CD4-positive, alpha-beta T cell treated with Interleukin-21 for 1 hour (primary cell): ENCODE measurements at regions not wholly inside any gene's neighbourhood (a gene's known extent, or its start where the extent isn't known, plus 50 kb on each side); places are given as distances from the start of the nearest gene placed in this dataset.
"Not testable (repeated sequence)": the region's sequence is repeated elsewhere in the genome, so short reads cannot be mapped to it uniquely, and the experiment has no call there.

Experiments
- DNase-seq: peaks from one replicate; pipeline ENCODE4 v3.0.0-alpha.2; 2020

DNA sequence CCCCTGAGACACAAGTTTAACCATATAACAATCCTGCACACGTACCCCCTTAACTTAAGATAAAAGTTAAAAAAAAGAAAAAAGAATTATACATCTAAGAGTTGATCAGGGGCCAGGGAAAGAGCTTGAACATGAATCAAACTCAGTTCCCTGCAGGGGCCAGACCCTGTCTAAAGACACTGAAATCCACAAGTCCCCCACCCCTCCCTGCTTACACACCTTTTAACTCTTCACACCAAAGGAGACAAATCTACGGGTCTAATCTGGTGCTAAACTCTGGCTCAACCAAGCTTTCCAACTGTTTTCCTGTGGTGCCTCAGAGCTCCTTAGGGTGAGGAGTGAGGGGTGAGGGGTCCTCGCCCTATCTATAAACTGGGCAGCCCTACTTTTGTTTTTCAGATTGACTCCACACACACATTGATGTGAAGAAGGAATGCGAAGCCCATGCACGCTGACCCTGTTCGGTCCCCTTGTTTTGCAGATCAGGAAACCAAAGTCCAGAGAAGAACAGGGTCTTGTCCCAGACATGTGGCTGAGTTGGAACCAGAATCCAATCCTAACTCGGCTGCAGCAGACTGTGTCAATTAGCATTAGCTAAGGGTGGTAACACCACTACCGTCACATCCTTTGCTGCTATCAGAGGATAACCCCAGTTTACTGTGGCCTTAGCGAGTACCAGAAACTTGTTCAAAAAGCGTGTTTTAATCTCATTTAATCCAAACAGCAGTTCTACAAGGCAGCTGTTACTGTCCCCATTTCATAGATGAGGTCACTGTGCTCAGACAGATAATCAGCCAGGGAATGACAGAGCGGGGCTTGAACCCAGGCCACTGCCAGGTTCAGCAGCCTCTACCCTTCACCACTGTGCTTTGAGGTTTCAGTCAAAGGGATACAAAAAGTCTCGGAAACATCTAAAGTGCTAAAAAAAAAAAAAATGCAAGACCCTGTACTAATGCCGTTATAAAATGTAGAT lies 145.2 kb upstream of the SYT13 start:
- DNase-seq = no peak

DNA sequence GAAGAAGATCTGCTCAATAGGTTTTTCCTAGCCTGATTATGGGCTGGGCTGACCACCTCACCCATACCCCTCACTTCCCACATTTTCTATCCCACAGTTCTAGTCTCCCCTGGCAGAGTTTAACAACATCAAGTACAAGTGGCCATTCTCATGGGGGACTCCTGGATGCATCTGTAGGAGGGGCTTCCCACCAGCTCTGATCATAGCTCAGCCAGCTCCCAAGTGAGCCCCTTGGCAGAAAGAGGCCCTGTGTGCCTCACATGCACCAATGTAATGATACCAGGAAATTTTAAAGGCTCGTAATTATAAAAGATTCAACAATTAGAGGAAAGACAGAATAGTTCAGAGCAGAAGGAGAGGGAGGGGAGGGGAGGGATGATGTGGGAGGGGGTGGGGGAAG lies 144.2 kb upstream of the SYT13 start:
- no peak for DNase-seq

DNA sequence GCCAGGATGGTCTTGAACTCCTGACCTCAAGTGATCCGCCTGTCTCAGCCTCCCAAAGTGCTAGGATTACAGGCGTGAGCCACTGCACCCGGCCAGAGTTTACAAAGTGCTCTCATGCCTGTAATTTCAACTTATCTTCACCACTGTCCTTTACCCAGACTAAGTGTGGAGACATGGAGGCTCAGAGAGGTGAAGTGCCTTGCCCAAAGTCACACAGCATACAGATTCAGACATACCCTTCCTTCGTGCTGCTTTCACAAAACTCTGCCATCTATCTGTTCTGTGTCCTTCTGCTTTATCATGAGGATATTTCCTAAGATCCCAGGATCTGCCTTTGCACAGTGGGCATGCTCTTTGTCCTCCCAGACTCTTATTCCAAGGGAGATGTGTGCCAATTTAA lies 143.6 kb upstream of the SYT13 start:
- DNase-seq = no peak

DNA sequence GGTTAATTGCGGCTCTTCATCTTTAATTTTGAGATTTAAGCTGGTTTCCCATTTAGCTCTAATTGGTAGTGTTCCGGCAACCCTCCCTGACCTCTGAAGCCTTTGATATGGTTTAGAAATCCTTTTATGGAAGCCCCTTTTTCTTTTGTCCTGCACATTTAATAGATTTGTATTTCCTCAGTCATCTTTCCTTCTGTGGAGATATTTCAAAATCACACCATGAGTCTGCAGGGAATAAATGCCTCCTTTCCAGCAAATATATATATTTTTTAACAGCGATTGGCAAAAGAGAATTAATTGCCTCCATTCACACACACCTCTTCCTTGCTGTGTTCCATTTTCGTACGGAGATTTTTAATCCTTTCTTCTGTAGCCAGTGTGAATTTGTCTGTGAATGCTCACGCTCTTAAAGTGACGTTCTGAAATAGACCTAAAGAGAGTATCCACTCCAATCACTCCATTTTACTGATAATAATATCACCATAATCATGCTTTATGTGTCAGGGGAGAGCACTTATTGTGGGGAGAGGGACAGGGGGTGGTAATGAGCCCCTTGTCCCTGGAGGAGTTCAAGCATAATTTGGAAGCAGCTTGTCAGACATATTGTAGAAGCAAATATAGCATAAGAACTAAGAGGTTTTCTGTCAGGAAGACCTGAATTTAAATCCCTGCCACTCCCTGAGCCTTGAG lies 142.5 kb upstream of the SYT13 start:
- no peak for DNase-seq

DNA sequence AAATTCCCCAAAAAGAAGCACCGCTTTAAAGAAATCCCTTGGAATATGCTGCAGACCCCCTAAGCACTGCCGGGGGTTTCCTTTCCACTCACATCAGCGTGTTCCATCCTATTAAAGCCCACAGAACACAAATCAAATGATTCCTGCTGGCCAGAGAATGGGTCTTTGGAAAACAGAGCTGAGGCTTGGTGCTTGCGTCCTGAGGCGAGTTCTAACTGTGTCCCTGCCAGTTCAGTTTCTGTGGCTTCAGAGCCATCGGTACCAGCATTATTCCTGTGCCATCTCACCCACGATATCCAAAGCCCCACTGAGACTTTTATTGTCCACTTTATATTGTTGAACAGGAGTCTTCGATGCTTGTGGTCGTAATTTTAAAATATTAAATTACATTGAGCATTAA lies 142.0 kb upstream of the SYT13 start:
- no peak for DNase-seq

DNA sequence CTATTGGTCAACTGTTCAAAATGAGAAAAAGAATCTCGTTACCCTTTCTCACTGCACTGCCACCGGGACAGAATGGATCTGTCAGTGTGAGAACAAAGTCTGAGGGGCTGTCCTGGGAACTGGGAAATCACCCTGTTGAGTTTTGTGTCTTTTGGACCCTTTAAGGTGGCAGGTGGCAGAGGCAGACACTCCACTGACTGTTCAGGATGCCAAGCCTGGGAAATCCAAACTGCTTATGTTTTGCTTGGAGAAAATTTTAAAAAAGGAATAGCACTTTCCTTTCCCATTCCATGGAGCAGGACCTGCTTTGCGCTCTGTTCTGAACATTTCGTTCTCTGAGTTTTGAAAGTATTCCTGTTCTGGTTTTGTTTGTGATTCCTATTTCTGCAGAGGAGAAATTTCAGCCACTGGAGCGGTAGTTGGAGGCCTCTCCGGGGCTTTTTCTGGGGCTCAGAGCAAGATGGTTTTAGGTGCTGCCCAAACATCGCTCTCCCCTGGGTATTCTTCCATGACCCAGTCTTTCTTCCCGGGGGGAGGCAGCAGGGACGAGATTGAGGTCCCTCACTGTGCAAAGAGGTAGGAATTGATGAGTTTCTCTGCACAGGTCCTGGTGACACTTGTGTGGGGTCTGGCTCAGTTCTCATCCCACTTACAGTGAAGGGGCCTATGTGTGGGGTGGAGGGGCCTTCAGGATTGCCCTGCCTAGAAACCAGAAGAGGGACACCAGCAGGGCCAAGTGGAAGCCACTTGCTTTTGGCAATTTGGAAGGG lies 138.5 kb upstream of the SYT13 start:
- no peak for DNase-seq

DNA sequence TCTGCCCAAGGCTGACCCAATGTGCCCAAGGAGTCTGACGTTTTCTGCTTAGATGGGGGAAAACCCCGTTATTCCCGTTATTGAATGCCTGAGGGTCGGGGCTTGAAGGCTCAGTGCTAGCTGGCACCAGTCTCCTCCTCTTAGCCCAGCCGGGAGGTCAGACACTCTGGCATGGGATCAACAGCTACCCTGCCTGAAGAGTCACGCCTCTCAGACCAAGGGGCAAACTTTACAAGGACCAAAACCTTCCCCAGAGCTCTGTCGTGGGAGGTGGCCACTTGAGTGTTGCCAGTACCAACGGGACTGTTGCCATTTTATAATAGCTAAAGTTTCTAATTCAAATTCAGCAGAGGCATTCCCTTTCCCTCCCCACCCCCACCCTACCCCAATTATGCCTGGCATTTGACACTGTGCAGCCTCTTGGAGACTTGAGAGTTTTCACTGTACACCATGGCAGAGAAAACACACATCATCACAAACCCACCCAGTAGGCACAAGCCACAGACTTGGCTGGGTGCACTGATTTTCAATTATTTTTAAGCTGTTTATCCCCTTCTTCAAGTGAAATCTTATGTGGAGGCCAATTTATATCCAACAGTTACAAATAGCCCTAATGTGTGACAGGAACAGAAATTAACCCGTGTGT lies 137.5 kb upstream of the SYT13 start:
- no peak for DNase-seq

DNA sequence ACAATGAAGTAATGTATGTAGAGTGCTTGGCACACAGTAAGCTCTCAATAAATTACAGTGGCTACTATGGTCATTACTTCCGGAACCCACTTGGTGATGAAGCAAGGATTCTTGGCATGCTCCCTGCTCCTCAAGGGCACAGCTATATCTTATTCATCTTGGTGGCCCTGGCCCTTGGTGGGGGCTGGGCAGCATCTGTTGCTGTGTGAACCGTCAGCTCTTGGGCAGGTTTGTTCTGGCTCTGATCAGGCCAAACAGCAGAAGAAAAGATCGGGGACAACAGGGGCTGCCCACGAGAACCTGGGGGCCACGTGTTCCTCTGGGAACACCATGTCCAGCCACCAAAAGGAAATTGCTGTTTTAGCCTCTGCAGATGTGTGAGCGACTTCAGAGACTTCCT lies 136.9 kb upstream of the SYT13 start:
- no peak for DNase-seq

DNA sequence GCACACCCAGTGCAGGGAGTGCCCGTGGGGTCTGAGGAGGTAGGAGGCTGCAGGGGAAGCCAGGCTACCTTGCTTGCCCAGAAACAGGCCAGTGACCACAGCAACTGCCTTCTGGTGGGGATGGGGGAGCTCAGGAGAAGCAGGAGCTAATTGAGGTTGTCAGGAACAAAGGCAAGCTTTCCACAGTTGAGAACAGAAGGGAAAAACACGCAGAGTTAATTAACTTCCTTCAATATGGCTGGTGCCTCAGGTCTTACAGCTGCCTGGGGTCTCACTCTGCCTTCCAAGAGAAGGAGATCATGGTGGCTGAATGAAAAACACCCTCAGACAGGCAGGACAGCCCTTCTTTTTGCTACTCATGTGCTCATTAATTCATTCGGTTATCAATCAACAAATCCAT lies 127.9 kb upstream of the SYT13 start:
- DNase-seq = no peak

DNA sequence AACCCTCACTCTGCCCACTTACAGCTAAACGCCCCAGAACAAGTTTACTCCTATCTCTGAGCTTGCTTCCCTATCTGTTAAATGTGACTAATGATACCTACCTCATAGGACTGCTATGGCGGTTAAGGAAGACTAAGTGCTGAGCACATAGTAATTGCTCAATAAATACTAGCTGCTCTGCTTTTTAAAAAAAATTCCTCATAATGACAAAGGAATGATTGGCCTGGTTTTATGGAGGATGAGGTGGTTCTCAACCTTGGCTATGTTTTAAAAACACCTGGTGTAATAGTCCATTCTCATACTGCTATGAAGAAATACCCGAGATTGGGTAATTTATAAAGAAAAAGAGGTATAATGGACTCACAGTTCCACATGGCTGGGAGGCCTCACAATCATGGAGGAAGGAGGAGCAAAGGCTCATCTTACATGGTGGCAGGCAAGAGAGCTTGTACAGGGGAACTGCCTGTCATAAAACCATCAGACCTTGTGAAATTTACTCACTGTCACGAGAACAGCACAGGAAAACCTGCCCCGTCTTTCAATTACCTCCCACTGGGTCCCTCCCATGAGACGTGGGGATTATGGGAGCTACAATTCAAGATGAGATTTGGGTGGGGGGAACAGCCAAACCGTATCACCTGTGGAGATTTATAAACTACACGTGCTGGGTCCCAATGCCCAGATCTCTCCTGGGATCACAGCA lies 127.2 kb upstream of the SYT13 start:
- DNase-seq = no peak

DNA sequence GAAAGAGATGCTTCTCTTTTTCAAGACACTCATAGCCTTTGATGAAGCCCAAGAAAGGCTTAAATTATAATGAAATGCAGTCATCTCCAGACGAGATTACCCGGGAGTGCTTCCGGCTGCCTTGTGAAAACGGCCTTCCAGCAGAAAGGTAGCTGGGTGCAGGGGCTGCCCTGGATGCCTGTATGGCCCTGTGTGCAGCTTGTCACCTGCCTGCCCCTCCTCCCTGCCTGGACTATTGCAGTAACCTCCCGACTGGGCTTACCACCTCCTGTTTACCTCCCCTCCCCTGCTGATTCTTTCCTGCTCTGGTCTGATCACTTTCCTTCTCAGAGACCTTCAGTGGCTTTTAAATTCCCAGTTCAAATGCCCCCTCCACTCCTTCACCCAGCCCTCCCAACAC lies 126.4 kb upstream of the SYT13 start:
- DNase-seq = no peak

DNA sequence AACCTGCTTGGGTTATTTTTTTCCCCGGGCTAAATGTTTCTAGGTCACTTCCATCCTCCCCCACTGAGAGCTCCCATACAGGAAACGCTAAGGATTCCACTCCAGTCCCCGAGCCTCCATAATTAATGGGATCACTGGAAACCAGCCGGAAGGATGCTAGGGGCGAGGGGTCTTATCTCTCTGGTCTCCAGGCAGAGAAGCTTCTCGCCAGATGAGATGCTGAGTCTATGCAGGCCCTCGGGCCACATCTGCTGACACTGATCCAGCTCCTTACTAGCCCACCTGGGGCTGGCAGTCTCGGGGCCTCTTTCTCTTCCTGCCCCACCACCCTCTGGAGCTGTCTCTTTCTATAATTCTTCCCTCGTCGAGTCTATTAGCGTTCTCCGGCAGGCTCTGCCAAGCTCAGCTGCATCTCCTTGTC lies 125.9 kb upstream of the SYT13 start:
- no peak for DNase-seq

DNA sequence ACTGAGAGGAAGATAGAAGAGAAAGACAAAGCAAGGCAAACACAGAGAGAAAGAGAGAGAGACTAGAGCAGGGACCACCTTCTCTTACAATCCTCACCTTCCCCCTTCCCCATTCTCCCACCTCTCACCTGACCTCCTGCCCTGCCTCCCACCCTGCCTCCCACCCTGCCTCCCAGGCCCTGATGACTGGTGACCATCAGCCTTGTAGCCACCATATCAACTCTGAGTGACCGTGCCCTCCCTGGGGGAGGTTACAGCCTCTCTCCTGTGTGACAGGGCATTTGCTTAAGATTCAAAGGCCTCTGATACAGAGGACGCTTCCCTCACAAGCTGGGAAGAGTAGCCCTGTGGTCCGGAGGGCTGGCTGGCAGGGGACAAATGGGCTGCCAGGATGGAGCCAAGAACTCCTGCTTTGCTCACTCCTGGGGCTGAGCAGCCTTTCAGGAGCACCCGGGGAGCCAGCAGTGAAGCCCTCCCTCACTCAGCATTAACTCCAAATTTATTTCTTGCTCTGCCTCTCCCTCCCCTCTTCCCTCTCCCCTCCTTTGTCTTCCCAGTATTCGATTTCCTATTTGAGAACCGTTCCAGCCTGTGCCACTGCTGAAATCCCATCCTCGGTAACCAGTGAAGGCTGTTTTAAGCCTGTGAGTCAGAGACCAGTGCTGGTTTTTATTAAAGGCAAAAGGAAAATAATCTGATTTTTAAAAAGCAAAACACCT lies 125.2 kb upstream of the SYT13 start:
- no peak for DNase-seq

DNA sequence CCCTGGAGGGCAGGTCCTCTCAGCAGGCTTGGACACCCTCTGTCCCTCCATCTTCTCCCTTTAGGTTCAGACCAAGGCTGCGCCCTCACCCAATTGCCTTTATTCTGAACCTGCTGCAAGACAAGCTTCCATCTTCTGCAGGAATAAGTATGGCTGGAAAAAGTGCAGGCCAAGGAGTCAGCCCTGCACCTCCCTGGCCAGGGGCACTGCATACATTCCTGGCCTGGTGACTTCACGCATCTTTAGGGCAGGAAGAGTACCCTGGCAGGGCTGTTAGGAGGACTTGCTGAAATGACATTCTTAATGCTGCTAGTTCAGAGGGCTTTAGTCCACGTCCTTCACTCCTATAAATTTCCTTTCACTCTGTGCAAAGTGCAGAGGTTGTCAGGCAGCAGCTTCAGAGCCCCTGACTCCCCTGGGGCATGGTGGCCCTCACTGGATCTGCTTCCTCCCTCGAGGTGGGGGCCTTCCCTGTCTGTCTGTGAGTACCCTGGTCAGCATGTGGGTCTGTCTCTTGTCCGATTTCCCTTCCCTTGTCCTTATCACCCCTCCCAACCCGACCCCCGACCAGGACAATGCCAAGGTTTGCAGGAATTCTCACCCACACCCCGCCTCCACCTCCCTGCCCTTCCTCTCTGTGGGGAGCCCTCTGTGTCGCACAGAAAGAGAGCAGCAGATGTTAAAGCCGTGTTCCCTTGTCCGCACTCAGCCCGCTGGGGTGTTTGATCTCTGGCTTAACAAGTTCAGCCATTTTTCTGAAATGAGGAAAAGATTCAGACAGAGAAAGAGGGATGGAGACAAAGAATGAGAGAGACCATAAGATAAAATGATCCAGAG lies 124.5 kb upstream of the SYT13 start:
- no peak for DNase-seq

DNA sequence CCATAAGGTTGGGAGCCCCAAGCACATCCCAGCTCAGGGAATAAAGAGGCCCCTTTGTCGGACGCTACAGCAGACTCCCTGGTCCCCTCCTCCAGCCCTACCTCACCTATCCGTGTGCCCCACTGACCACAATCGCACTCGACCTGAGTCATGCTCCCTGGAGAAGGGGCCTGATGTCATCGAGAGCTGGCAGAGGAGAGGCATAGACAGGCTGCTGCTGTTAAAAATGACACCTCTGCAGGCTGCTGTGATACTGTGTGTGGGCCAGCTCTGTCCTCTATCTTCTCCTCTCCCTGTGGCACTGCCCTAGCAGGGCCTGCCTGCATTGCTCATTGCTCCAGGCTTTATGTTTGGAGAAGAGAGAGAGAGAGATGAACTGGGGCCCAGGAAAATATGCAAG lies 123.4 kb upstream of the SYT13 start:
- no peak for DNase-seq

DNA sequence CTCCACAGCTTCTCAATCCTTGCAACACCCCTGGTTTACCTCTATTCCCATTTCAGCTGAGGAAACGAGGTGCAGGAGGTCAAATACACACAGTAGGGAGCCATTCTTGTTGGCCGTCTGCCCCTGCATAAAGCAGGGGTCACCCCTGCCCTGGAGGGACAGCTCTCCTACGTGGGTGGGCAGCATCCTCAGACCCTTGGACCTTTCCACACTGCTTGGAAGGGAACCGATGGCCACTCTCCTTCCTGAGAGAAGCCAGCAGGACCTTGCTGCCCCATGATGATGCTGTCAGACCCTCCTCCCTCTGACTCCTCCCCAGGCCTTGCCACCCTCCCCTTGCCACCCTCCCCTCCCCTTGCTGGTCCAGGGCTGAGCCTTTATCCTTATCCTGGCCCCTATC lies 121.1 kb upstream of the SYT13 start:
- DNase-seq = no peak

DNA sequence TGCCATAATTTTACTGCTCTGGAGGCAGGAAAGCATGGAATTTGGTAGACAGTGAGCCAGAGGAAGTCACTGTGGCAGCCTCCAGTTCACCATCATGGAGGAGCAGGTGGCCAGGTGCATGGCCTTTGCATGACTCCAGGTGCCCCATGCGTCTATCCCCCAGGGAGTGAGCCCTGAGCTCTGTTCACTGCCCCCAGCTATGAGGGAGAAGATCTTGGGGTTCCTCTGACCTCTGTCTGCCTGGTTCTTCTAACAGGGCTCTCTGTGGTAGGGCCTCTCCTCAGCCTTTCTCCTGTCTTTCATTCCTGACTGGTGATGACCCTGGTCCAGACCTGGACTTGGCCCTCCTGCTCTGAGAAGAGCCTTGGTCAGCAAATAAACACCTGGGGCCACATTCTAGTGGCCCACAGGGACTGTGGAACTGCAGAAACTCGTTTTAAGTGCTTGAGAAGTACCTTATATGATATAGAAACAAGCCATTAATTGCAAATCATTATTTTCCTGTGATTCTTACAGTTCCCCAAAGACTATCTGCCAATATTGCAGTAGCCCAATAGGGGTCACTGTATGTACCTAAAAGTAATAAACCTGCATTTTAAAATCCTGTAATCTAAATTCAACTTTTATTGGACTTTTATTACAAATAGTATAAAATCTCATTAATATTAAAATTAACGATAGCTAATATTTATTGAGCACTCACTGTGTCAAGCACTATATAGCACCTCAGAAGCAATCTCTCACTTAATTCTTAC lies 120.0 kb upstream of the SYT13 start:
- no peak for DNase-seq

DNA sequence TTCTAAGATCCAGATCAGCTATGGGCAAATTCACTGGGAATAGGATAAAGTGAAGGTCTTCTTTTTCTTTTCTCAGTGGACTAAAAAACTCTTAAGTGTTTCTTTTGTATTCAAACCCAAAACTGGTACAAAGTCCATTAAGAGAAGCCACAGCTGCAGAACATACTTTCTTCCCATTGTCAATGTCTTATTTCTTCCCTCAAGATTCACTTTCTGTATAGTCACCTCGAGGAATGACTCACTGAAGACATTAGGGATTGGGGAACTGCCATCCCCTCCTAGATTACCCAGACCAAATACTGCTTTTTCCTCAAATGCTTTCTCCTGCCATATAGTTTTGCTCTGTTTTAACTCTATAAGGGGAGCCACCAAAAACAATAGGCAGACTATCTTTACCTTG lies 117.4 kb upstream of the SYT13 start:
- DNase-seq = not testable (repeated sequence)

DNA sequence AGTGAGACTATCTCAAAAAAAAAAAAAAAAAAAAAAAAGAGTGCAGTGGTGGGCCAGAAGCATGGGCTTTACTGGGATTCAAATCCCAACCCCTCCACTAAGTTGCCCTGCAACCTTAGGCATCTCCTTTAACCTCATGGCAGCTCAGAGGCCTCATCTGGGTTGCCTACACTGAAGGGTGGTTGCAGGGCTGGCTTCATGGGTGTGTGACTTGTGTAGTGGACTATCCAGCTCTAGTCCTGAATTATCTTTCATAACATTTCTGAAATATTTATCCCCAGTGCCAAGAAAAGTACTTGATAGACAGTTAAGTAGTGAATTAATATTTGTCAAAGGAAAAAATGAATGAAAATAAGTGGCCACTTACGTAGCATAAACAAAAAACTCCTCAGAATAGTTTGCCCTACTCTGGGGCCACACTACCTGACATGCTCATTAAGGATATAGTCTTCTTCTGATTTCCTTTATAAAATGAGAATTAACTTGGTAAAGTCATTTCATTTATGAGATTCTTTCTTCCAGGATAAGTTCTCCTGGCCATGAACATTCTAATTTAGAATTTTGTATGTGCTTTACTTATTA lies 116.0 kb upstream of the SYT13 start:
- DNase-seq = no peak

DNA sequence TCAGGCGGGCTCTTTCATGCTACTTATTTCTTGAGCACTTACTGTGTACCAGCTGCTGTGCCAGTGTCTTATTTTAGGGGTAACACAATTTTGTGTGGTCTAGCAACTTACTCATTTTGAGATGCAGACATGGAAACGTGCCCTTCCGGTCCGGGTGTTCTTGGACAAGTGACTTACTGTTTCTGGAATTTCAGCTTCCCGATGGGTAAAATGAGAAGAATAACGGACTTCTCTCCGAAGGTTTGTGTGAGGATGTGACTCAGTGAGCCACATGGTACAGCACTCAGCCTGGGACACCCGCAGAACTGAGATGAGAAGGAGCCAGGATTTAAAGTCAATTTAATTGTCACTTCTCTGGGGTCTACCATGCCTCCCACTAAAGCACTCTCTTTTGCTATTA lies 114.5 kb upstream of the SYT13 start:
- no peak for DNase-seq
